ENCODE measurements at regions not wholly inside any gene's neighbourhood (a gene's known extent, or its start where the extent isn't known, plus 50 kb on each side); places are given as distances from the start of the nearest gene placed in this dataset.

DNA sequence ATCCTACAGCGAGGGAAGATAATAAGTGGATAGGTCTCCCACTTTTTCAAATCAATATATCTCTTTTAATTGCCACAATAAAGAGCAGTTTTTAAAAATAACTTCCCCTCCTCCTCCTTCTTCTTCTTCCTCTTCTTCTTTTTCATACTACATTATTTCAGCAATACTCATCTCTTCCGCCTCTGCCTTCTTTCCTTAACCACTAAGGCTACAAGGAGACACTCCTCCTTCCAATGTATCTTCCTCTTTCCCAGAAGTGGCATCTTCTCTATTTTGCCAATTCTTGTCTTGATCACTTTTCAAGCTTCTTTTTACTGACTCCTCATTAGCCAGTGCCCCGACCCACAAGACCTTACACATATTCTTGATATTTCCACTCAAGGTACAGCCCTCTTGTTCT, 546.6 kb upstream of the CHAC2 start:
- no peak for TF ChIP-seq EZH2phosphoT487 (IDR thresholded peaks at IDR 0.05; ENCODE audit: unreplicated experiment)
- TF ChIP-seq, protein P1, sequence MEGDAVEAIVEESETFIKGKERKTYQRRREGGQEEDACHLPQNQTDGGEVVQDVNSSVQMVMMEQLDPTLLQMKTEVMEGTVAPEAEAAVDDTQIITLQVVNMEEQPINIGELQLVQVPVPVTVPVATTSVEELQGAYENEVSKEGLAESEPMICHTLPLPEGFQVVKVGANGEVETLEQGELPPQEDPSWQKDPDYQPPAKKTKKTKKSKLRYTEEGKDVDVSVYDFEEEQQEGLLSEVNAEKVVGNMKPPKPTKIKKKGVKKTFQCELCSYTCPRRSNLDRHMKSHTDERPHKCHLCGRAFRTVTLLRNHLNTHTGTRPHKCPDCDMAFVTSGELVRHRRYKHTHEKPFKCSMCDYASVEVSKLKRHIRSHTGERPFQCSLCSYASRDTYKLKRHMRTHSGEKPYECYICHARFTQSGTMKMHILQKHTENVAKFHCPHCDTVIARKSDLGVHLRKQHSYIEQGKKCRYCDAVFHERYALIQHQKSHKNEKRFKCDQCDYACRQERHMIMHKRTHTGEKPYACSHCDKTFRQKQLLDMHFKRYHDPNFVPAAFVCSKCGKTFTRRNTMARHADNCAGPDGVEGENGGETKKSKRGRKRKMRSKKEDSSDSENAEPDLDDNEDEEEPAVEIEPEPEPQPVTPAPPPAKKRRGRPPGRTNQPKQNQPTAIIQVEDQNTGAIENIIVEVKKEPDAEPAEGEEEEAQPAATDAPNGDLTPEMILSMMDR (conservative IDR thresholded peaks at IDR 0.05; ENCODE audit: low read depth in 2 of 2): no peak
- TF ChIP-seq EZH2 (IDR thresholded peaks at IDR 0.05; ENCODE audit: low read depth, unreplicated experiment): no peak
- no peak for TF ChIP-seq POLR2AphosphoS5 (IDR thresholded peaks at IDR 0.05; ENCODE audit: low read depth)

All from GM23338 (cell line).